ENCODE measurements at regions not wholly inside any gene's neighbourhood (a gene's known extent, or its start where the extent isn't known, plus 50 kb on each side); places are given as distances from the start of the nearest gene placed in this dataset.

DNA sequence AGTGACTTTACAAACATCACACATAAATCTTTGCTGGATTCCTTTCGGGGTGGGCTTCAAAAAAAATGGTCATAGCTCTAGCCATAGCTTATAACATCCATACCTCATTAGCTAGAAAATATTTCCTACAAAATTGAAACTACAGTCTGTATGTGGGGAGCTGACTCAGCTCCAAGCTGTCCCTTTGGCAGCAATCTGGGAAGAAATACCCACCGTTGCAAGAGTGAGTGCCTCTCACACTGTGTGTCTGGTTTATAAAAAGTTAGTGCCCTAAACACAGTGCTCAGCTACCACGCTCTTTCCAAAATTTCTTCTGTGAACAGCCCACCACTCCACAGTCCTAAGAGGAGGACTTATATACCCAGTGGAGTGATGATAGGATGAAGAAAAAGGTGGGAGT is 170.1 kb downstream of the RBM43 start:
- in situ Hi-C loops (cut with HindIII; ENCODE audit: low pct_unique_long_range_greater_than_20kb, low sequenced_read_pairs) (no loop called here), intact Hi-C loops (cut with micrococcal nuclease; ENCODE audit: unreplicated experiment) (no loop called here)
- CTCF ChIA-PET = interaction anchor here (0.6 kb wide), 1 partner anchor 83 kb away, joined by 3 read pairs; no protein-coding TSS in a partner anchor
- POLR2A ChIA-PET = no interaction called here
- 0 out of 2 replicates have a peak, but pooled peaks cover 2% of the 10 kb centered on the region for H3K27me3 ChIP-seq (ENCODE audit: control insufficient read depth, insufficient read depth, low read length)
- H3K9me3 ChIP-seq (ENCODE audit: control insufficient read depth, insufficient read depth, low read depth, low read length) = no peaks in the 10 kb centered on the region
- no peak for TF ChIP-seq POLR2AphosphoS5 (IDR thresholded peaks at IDR 0.05; ENCODE audit: low read depth, low read length)
- TF ChIP-seq, protein P1, sequence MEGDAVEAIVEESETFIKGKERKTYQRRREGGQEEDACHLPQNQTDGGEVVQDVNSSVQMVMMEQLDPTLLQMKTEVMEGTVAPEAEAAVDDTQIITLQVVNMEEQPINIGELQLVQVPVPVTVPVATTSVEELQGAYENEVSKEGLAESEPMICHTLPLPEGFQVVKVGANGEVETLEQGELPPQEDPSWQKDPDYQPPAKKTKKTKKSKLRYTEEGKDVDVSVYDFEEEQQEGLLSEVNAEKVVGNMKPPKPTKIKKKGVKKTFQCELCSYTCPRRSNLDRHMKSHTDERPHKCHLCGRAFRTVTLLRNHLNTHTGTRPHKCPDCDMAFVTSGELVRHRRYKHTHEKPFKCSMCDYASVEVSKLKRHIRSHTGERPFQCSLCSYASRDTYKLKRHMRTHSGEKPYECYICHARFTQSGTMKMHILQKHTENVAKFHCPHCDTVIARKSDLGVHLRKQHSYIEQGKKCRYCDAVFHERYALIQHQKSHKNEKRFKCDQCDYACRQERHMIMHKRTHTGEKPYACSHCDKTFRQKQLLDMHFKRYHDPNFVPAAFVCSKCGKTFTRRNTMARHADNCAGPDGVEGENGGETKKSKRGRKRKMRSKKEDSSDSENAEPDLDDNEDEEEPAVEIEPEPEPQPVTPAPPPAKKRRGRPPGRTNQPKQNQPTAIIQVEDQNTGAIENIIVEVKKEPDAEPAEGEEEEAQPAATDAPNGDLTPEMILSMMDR (IDR thresholded peaks at IDR 0.05) = no peak
- TF ChIP-seq, protein P2, sequence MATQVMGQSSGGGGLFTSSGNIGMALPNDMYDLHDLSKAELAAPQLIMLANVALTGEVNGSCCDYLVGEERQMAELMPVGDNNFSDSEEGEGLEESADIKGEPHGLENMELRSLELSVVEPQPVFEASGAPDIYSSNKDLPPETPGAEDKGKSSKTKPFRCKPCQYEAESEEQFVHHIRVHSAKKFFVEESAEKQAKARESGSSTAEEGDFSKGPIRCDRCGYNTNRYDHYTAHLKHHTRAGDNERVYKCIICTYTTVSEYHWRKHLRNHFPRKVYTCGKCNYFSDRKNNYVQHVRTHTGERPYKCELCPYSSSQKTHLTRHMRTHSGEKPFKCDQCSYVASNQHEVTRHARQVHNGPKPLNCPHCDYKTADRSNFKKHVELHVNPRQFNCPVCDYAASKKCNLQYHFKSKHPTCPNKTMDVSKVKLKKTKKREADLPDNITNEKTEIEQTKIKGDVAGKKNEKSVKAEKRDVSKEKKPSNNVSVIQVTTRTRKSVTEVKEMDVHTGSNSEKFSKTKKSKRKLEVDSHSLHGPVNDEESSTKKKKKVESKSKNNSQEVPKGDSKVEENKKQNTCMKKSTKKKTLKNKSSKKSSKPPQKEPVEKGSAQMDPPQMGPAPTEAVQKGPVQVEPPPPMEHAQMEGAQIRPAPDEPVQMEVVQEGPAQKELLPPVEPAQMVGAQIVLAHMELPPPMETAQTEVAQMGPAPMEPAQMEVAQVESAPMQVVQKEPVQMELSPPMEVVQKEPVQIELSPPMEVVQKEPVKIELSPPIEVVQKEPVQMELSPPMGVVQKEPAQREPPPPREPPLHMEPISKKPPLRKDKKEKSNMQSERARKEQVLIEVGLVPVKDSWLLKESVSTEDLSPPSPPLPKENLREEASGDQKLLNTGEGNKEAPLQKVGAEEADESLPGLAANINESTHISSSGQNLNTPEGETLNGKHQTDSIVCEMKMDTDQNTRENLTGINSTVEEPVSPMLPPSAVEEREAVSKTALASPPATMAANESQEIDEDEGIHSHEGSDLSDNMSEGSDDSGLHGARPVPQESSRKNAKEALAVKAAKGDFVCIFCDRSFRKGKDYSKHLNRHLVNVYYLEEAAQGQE (IDR thresholded peaks at IDR 0.05; ENCODE audit: insufficient read depth in 1 of 2, low read depth in 2 of 2, low read length in 1 of 2) = no peak
- no peak overlapping the region for H3K4me3 ChIP-seq (ENCODE audit: low read depth in 2 of 2, low read length in 2 of 2)
- BruUV-seq (replicated peaks) = no TSS peak
- ATAC-seq (no peak), DNase-seq (ENCODE audit: low read depth, low spot score) (no peak)
- H3K27ac ChIP-seq (ENCODE audit: low read length) = no peak overlapping the region
- H3K4me1 ChIP-seq (ENCODE audit: control insufficient read depth, insufficient read depth, low read length) = no peaks in the 10 kb centered on the region
- H3K36me3 ChIP-seq (ENCODE audit: control insufficient read depth, insufficient read depth, low read length) = no peaks in the 10 kb centered on the region

DNA sequence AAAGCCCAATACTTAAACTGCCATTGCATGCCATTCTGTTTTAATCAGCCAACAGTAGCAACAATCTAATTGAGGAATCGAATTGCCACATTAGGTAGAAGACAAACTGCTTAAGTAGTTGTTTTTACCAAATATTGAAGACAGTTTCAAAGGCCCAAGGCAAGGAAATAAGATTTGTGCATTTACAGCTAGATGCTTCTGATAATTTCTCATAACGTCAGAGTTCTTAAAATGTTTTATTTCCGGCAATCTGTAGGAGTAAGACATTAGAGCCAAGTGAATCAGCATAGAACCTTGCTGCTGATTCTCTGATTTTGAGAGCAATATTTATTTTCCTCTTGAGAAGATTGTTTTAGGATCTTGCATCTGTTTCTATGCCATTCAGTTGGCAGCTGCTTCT is 174.3 kb downstream of the RBM43 start:
- DNase-seq (ENCODE audit: low read depth, low spot score) (no peak), ATAC-seq (no peak)
- Histone ChIP-seq H3K27me3 (ENCODE audit: control insufficient read depth, insufficient read depth, low read length) (peaks cover 2% of the 10 kb centered on the region; the same call in 1 of the 2 replicates), H3K9me3 (ENCODE audit: control insufficient read depth, insufficient read depth, low read depth, low read length) (no peaks in the 10 kb centered on the region), H3K27ac (ENCODE audit: low read length) (no peak overlapping the region), H3K4me1 (ENCODE audit: control insufficient read depth, insufficient read depth, low read length) (no peaks in the 10 kb centered on the region), H3K36me3 (ENCODE audit: control insufficient read depth, insufficient read depth, low read length) (no peaks in the 10 kb centered on the region), H3K4me3 (ENCODE audit: low read depth in 2 of 2, low read length in 2 of 2) (no peak overlapping the region)
- BruUV-seq (replicated peaks) = no TSS peak
- intact Hi-C loops (cut with micrococcal nuclease; ENCODE audit: unreplicated experiment) = no loop called here
- in situ Hi-C loops (cut with HindIII; ENCODE audit: low pct_unique_long_range_greater_than_20kb, low sequenced_read_pairs) = no loop called here
- ChIA-PET CTCF (no interaction called here), POLR2A (no interaction called here)
- TF ChIP-seq, protein P2 (IDR thresholded peaks at IDR 0.05; ENCODE audit: insufficient read depth in 1 of 2, low read depth in 2 of 2, low read length in 1 of 2) = no peak
- TF ChIP-seq, protein P1 (IDR thresholded peaks at IDR 0.05) = no peak
- TF ChIP-seq POLR2AphosphoS5 (IDR thresholded peaks at IDR 0.05; ENCODE audit: low read depth, low read length) (no peak), SIN3A (IDR thresholded peaks at IDR 0.05; ENCODE audit: borderline replicate concordance, insufficient read depth, low read depth, low read length) (no peak), TCF7L2 (IDR thresholded peaks at IDR 0.05; ENCODE audit: low read depth, low read length) (no peak)
